ENCODE measurements at regions not wholly inside any gene's neighbourhood (a gene's known extent, or its start where the extent isn't known, plus 50 kb on each side); places are given as distances from the start of the nearest gene placed in this dataset.

DNA sequence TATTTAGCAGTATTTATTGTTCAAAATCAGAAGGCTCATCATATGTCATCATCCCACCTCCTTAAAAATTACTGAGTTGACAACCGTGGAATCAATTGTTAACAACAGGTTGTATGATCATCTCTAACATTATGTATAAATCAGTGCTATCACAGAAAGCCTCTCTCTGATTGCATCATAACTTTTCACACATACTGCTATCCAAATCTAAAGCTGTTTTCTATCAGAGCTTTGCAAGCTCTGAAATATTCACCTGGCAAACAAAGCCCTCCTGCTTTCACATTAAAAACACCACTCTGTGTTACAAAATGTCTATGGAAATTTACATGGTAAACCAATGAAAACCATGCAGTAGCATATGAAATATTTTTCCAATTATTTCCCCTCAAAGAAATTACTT, 310.0 kb downstream of the PDGFC start:
- TF ChIP-seq, protein P1, sequence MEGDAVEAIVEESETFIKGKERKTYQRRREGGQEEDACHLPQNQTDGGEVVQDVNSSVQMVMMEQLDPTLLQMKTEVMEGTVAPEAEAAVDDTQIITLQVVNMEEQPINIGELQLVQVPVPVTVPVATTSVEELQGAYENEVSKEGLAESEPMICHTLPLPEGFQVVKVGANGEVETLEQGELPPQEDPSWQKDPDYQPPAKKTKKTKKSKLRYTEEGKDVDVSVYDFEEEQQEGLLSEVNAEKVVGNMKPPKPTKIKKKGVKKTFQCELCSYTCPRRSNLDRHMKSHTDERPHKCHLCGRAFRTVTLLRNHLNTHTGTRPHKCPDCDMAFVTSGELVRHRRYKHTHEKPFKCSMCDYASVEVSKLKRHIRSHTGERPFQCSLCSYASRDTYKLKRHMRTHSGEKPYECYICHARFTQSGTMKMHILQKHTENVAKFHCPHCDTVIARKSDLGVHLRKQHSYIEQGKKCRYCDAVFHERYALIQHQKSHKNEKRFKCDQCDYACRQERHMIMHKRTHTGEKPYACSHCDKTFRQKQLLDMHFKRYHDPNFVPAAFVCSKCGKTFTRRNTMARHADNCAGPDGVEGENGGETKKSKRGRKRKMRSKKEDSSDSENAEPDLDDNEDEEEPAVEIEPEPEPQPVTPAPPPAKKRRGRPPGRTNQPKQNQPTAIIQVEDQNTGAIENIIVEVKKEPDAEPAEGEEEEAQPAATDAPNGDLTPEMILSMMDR (IDR thresholded peaks at IDR 0.05; ENCODE audit: borderline replicate concordance, extremely low read depth, low read length, poor library complexity, severe bottlenecking) = no peak
- no peak for TF ChIP-seq EZH2 (IDR thresholded peaks at IDR 0.05; ENCODE audit: borderline replicate concordance, low read depth, low read length, severe bottlenecking)
- Histone ChIP-seq H2AFZ (ENCODE audit: low read depth, low read length) (no peak overlapping the region), H3K4me3 (ENCODE audit: low read depth in 1 of 2, low read length in 2 of 2) (no peak overlapping the region), H3K36me3 (ENCODE audit: insufficient read depth, low read length) (no peaks in the 10 kb centered on the region), H3K4me2 (ENCODE audit: insufficient read depth, low read length) (no peak overlapping the region), H4K20me1 (ENCODE audit: insufficient read depth, low read length) (no peaks in the 10 kb centered on the region), H3K27ac (ENCODE audit: low read length) (no peak overlapping the region), H3K9me3 (ENCODE audit: insufficient read depth, low read length, severe bottlenecking) (no peaks in the 10 kb centered on the region), H3K27me3 (ENCODE audit: insufficient read depth, low read length, poor library complexity) (no peaks in the 10 kb centered on the region), H3K9ac (ENCODE audit: low read depth, low read length) (no peak overlapping the region), H3K79me2 (ENCODE audit: insufficient read depth, low read length) (no peaks in the 10 kb centered on the region), H3K4me1 (ENCODE audit: insufficient read depth, low read length) (no peaks in the 10 kb centered on the region)
- no peak for DNase-seq
- no peak for ATAC-seq (ENCODE audit: insufficient read depth, low read depth)

DNA sequence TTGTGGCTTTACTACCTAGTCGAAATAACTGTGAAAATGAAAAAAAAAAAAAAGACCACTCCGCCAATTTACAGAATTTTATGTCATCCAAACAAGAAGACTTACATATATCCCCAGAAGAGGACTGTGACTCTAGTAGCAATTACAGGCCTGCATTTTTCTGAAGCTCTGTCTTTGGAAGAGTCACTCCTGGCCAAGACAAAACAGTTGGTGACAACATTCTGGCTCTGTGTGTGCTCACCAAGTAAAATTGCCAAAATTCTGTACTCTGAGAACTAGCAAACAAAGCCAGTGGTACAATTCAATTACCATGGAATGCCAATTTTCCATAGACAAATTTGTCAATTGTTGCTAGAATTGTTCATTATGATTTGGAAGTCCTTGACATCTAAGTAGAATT, 311.1 kb downstream of the PDGFC start:
- no peak overlapping the region for H3K4me2 ChIP-seq (ENCODE audit: insufficient read depth, low read length)
- no peaks in the 10 kb centered on the region for H3K9me3 ChIP-seq (ENCODE audit: insufficient read depth, low read length, severe bottlenecking)
- H3K36me3 ChIP-seq (ENCODE audit: insufficient read depth, low read length) = no peaks in the 10 kb centered on the region
- ATAC-seq (ENCODE audit: insufficient read depth, low read depth) = no peak
- no peak overlapping the region for H2AFZ ChIP-seq (ENCODE audit: low read depth, low read length)
- H3K4me3 ChIP-seq (ENCODE audit: low read depth in 1 of 2, low read length in 2 of 2) = no peak overlapping the region
- no peaks in the 10 kb centered on the region for H4K20me1 ChIP-seq (ENCODE audit: insufficient read depth, low read length)
- H3K79me2 ChIP-seq (ENCODE audit: insufficient read depth, low read length) = no peaks in the 10 kb centered on the region
- no peaks in the 10 kb centered on the region for H3K4me1 ChIP-seq (ENCODE audit: insufficient read depth, low read length)
- H3K27me3 ChIP-seq (ENCODE audit: insufficient read depth, low read length, poor library complexity) = no peaks in the 10 kb centered on the region
- H3K27ac ChIP-seq (ENCODE audit: low read length) = no peak overlapping the region
- no peak overlapping the region for H3K9ac ChIP-seq (ENCODE audit: low read depth, low read length)
- no peak for DNase-seq
- TF ChIP-seq EZH2 (IDR thresholded peaks at IDR 0.05; ENCODE audit: borderline replicate concordance, low read depth, low read length, severe bottlenecking) = no peak
- TF ChIP-seq, protein P1 (IDR thresholded peaks at IDR 0.05; ENCODE audit: borderline replicate concordance, extremely low read depth, low read length, poor library complexity, severe bottlenecking) = no peak

DNA sequence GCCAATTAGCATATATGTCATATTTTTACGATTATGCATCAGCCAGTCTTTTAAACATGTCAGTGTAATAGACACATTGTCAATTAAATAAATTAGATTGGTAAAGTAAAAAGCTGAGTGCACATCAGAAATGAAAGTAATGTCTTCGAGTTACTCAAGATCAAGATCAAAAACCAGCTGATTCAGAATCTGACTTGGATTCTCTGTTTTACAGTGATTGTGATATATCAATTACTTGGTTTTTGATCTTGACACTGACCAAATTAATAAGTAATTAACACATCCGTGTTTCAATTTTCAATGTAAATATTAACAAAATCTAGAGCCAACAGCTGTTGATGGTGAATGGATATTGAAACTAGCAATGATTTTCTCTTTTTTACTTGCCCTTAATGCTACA, 311.6 kb downstream of the PDGFC start:
- DNase-seq (no peak), ATAC-seq (ENCODE audit: insufficient read depth, low read depth) (no peak)
- H2AFZ ChIP-seq (ENCODE audit: low read depth, low read length) = no peak overlapping the region
- no peaks in the 10 kb centered on the region for H3K4me1 ChIP-seq (ENCODE audit: insufficient read depth, low read length)
- no peak for TF ChIP-seq EZH2 (IDR thresholded peaks at IDR 0.05; ENCODE audit: borderline replicate concordance, low read depth, low read length, severe bottlenecking)
- TF ChIP-seq, protein P1 (IDR thresholded peaks at IDR 0.05; ENCODE audit: borderline replicate concordance, extremely low read depth, low read length, poor library complexity, severe bottlenecking) = no peak
- H4K20me1 ChIP-seq (ENCODE audit: insufficient read depth, low read length) = no peaks in the 10 kb centered on the region
- no peak overlapping the region for H3K27ac ChIP-seq (ENCODE audit: low read length)
- H3K4me2 ChIP-seq (ENCODE audit: insufficient read depth, low read length) = no peak overlapping the region
- H3K9ac ChIP-seq (ENCODE audit: low read depth, low read length) = no peak overlapping the region
- no peaks in the 10 kb centered on the region for H3K79me2 ChIP-seq (ENCODE audit: insufficient read depth, low read length)
- H3K4me3 ChIP-seq (ENCODE audit: low read depth in 1 of 2, low read length in 2 of 2) = no peak overlapping the region
- H3K27me3 ChIP-seq (ENCODE audit: insufficient read depth, low read length, poor library complexity) = no peaks in the 10 kb centered on the region
- no peaks in the 10 kb centered on the region for H3K36me3 ChIP-seq (ENCODE audit: insufficient read depth, low read length)
- H3K9me3 ChIP-seq (ENCODE audit: insufficient read depth, low read length, severe bottlenecking) = no peaks in the 10 kb centered on the region

DNA sequence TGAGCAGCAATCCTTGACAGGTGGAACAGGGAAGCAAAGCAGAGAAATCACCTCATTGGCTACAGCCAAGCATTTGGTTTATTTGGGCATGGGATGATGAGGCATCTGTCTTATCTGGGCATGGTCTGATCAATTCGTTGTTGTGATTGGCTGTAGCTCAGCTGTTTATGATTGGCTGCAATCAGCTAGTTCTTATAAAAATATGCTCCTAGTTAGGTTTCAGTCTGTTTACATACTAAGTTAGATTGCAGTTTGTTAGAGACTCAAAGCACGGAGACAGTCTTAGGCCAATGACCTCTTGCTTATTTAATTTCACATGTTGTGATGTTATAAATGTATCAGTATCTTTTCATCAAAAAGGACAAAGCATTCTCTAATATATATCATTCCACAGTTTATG, 312.0 kb downstream of the PDGFC start:
- Histone ChIP-seq H3K4me1 (ENCODE audit: insufficient read depth, low read length) (no peaks in the 10 kb centered on the region), H2AFZ (ENCODE audit: low read depth, low read length) (no peak overlapping the region), H3K4me3 (ENCODE audit: low read depth in 1 of 2, low read length in 2 of 2) (no peak overlapping the region), H3K79me2 (ENCODE audit: insufficient read depth, low read length) (no peaks in the 10 kb centered on the region), H4K20me1 (ENCODE audit: insufficient read depth, low read length) (no peaks in the 10 kb centered on the region), H3K27ac (ENCODE audit: low read length) (no peak overlapping the region), H3K27me3 (ENCODE audit: insufficient read depth, low read length, poor library complexity) (no peaks in the 10 kb centered on the region), H3K9me3 (ENCODE audit: insufficient read depth, low read length, severe bottlenecking) (no peaks in the 10 kb centered on the region), H3K36me3 (ENCODE audit: insufficient read depth, low read length) (no peaks in the 10 kb centered on the region), H3K9ac (ENCODE audit: low read depth, low read length) (no peak overlapping the region), H3K4me2 (ENCODE audit: insufficient read depth, low read length) (no peak overlapping the region)
- ATAC-seq (ENCODE audit: insufficient read depth, low read depth) = no peak
- TF ChIP-seq, protein P1 (IDR thresholded peaks at IDR 0.05; ENCODE audit: borderline replicate concordance, extremely low read depth, low read length, poor library complexity, severe bottlenecking) = no peak
- no peak for TF ChIP-seq EZH2 (IDR thresholded peaks at IDR 0.05; ENCODE audit: borderline replicate concordance, low read depth, low read length, severe bottlenecking)
- no peak for DNase-seq
